ENCODE measurements at regions not wholly inside any gene's neighbourhood (a gene's known extent, or its start where the extent isn't known, plus 50 kb on each side); places are given as distances from the start of the nearest gene placed in this dataset.

GRCh38 chr12:27875677-27876076 lies 95.6 kb upstream of the MANSC4 start:
- no peak for TF ChIP-seq POLR2AphosphoS5 (IDR thresholded peaks at IDR 0.05; ENCODE audit: insufficient read depth, low read depth, low read length)
- no peak for TF ChIP-seq CTCF (IDR thresholded peaks at IDR 0.05; ENCODE audit: extremely low read depth in 1 of 2, insufficient read depth in 1 of 2, low read depth in 1 of 2, low read length in 2 of 2)
- TF ChIP-seq POLR2A (IDR thresholded peaks at IDR 0.05; ENCODE audit: low read depth, low read length): no peak

Measured in endothelial cell of umbilical vein (primary cell).